ENCODE measurements at regions not wholly inside any gene's neighbourhood (a gene's known extent, or its start where the extent isn't known, plus 50 kb on each side); places are given as distances from the start of the nearest gene placed in this dataset.
A peak's percentile ranks its signal among the peaks of the same experiment; 100 is the strongest.

DNA sequence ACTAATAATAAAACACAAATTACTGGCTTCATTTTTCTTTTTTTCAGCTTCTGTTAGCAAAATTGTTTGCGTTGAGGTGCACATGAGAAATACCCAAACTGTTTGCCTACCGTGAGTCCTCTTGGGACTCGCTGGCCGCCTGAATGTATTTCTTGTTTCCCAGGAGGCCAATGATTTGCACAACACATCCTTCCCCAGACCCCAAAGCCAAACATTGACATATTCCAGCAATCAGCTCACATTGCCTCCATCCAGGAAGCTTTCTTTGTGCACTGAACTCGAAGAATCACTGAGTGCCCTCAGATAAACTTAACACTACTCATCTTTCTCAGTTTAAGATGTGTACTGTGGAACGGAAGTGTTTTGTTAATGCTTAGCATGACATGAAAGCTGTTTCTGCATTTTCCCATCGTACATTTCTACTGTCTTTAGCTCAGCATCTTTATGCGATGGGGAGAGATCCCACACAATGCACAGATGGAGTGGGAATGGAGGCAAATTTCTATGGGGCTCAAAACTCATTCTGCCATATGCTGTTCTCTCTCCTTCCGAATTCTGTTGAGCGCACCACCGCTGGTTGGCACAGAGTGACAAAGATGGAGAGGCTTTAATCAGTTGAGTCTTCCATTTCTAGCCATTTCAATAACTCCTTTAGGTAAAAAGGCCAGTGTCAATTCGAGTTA lies 399.5 kb downstream of the RFC3 start:
- Histone ChIP-seq H3K27ac (ENCODE audit: insufficient read depth, low read length) (no peak overlapping the region), H4K8ac (ENCODE audit: low read depth in 2 of 2, low read length in 2 of 2) (no peak overlapping the region), H3K36me3 (ENCODE audit: control insufficient read depth, insufficient read depth, low read length) (no peaks in the 10 kb centered on the region), H3K4me2 (ENCODE audit: low read depth, low read length) (no peak overlapping the region), H4K91ac (ENCODE audit: insufficient read depth, low read depth, low read length) (no peak overlapping the region), H2AFZ (replicated peaks; ENCODE audit: low read length, poor library complexity) (no peak overlapping the region), H3K9me1 (ENCODE audit: insufficient read depth, low read length) (no peaks in the 10 kb centered on the region), H3K4me3 (ENCODE audit: insufficient read depth, low read depth, low read length) (no peak overlapping the region), H3K23ac (ENCODE audit: low read depth, low read length) (no peak overlapping the region), H3K79me1 (ENCODE audit: low read depth in 1 of 2, low read length in 2 of 2) (no peaks in the 10 kb centered on the region), H3K4ac (ENCODE audit: low read depth, low read length) (no peak overlapping the region), H3K4me1 (ENCODE audit: control insufficient read depth, insufficient read depth, low read length) (no peaks in the 10 kb centered on the region), H2AK9ac (replicated peaks; ENCODE audit: low read depth, low read length, poor library complexity) (no peak overlapping the region), H4K20me1 (ENCODE audit: insufficient read depth, low read length) (no peaks in the 10 kb centered on the region), H2AK5ac (ENCODE audit: low read depth, low read length) (no peak overlapping the region), H3K14ac (replicated peaks; ENCODE audit: low read depth, low read length) (no peak overlapping the region), H4K5ac (ENCODE audit: low read depth, low read length) (no peak overlapping the region), H2BK20ac (ENCODE audit: low read depth, low read length) (no peak overlapping the region), H3K9me3 (ENCODE audit: control insufficient read depth, insufficient read depth, low read length) (no peaks in the 10 kb centered on the region), H2BK5ac (ENCODE audit: low read depth, low read length, poor library complexity, severe bottlenecking) (no peak overlapping the region), H3K18ac (ENCODE audit: low read depth, low read length) (no peak overlapping the region), H2BK15ac (ENCODE audit: low read depth, low read length) (no peak overlapping the region), H3K27me3 (ENCODE audit: control insufficient read depth, insufficient read depth, low read length) (no peaks in the 10 kb centered on the region), H2BK120ac (ENCODE audit: low read depth, low read length) (no peak overlapping the region), H3K56ac (ENCODE audit: extremely low read depth, insufficient read depth, low read length) (peak overlapping the region; percentile 1; the same call in 1 of the 2 replicates), H3K9ac (ENCODE audit: low read depth, low read length) (no peak overlapping the region)
- WGBS, 2 experiments (ENCODE audit: extremely low coverage in 2 of 2, insufficient read length in 1 of 2), result 61% methylated on average over 4 of the region's 12 CpGs; no CpG with 5 or more reads in 1 of the 2 experiments
- CTCF ChIA-PET, result interaction anchor here (0.6 kb wide), 1 partner anchor 395 kb away, joined by 3 read pairs; no protein-coding TSS in a partner anchor
- in situ Hi-C loops (cut with MboI; ENCODE audit: low sequenced_read_pairs), result no loop called here
- no peak for DNase-seq
- no peak for ATAC-seq (ENCODE audit: low read depth)
- BruUV-seq (replicated peaks), result no TSS peak
- dilution Hi-C loops (cut with HindIII; ENCODE audit: low sequenced_read_pairs, unreplicated experiment), result no loop called here
- no peak for TF ChIP-seq FOS (IDR thresholded peaks at IDR 0.05; ENCODE audit: low read depth, low read length)
- no peak for TF ChIP-seq USF2 (IDR thresholded peaks at IDR 0.05; ENCODE audit: low read depth, low read length)
- TF ChIP-seq, protein P1, sequence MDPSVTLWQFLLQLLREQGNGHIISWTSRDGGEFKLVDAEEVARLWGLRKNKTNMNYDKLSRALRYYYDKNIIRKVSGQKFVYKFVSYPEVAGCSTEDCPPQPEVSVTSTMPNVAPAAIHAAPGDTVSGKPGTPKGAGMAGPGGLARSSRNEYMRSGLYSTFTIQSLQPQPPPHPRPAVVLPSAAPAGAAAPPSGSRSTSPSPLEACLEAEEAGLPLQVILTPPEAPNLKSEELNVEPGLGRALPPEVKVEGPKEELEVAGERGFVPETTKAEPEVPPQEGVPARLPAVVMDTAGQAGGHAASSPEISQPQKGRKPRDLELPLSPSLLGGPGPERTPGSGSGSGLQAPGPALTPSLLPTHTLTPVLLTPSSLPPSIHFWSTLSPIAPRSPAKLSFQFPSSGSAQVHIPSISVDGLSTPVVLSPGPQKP (IDR thresholded peaks at IDR 0.05; ENCODE audit: borderline replicate concordance, low read depth, low read length), result no peak
- TF ChIP-seq POLR2A (IDR thresholded peaks at IDR 0.05; ENCODE audit: low read depth, low read length), result no peak
- TF ChIP-seq RAD21 (IDR thresholded peaks at IDR 0.05; ENCODE audit: low read length), result no peak
- no peak for TF ChIP-seq MAZ (IDR thresholded peaks at IDR 0.05; ENCODE audit: borderline replicate concordance, low read depth, low read length)
- TF ChIP-seq CHD1 (IDR thresholded peaks at IDR 0.05; ENCODE audit: low read depth, low read length), result no peak
- TF ChIP-seq BHLHE40 (IDR thresholded peaks at IDR 0.05; ENCODE audit: low read depth, low read length), result no peak
- no peak for TF ChIP-seq RFX5 (IDR thresholded peaks at IDR 0.05; ENCODE audit: low read depth, low read length)
- TF ChIP-seq MXI1 (IDR thresholded peaks at IDR 0.05; ENCODE audit: borderline replicate concordance, low read depth, low read length), result no peak
- TF ChIP-seq RCOR1 (IDR thresholded peaks at IDR 0.05; ENCODE audit: insufficient replicate concordance, low read length), result no peak
- no peak for TF ChIP-seq CTCF (conservative IDR thresholded peaks at IDR 0.05; ENCODE audit: low read depth, low read length)
- TF ChIP-seq NFE2L2 (IDR thresholded peaks at IDR 0.05; ENCODE audit: low read depth, low read length), result no peak
- no peak for TF ChIP-seq MAFK (IDR thresholded peaks at IDR 0.05; ENCODE audit: low read depth, low read length)
- no peak for TF ChIP-seq SMC3 (IDR thresholded peaks at IDR 0.05; ENCODE audit: low read depth, low read length)
- intact Hi-C loops (cut with micrococcal nuclease), result no loop called here
- POLR2A ChIA-PET (ENCODE audit: unreplicated experiment), result no interaction called here

Data from IMR-90 (cell line).